HG03439 (cell line): ENCODE measurements at regions not wholly inside any gene's neighbourhood (a gene's known extent, or its start where the extent isn't known, plus 50 kb on each side); places are given as distances from the start of the nearest gene placed in this dataset.

Experiments used
- ATAC-seq: cut with Tn5 transposase; IDR thresholded peaks from one replicate; pipeline ENCODE4 v1.9.1; 2021; ENCODE audit warnings: mild to moderate bottlenecking, moderate library complexity; ENCODE audit not compliant: unreplicated experiment

DNA sequence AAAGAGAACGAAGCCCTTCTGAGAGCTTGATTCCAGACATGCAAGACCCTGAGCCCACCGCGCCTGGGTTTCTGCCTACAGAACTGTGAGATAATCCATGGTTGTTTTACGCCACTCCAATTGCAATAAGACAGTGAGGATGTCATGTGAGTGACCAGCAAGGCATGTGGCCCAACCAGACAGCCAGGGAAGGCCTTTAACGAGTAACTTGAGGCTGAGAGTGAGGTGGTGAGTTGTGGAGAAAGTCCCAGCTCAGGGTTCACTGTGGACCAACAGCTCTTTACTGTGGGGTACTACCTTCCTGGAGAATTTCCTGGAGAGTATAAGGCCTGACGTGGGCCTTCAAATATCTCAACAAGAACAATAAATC, 153.9 kb downstream of the ETS2 start:
- no peak for ATAC-seq

DNA sequence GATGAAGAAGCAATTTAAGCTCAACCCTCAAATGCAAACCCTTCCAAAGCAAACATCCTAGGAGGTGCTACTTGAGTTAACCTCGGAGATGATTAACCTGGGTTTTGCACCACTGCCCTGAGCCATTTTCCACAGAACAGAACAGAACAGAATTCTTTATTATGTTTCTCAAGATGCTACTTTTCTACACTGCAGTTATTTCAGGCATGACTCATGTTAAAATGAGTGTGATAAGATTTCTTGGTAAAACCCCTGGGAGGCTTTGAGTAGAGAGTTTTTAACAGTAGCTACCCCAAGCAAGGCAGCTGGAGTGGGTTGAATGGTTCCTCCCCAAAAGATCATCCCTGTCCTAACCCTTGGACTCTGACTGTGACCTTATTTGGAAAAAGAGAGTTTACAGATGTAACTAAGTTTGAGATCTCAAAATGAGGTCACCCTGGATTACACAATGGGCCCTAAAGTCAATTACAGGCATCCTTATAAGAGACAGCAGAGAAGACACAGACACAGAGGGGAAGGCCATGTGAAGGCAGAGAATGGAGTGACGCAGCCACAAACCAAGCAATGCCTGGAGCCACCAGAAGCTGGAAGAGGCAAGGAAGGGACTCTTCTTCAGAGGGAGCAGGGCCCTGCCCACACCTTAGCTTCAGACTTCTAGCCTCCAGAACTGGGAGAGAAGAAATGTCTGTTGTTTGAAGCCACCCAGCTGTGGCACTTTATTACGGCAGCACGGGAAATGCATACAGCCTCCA, 153.4 kb downstream of the ETS2 start:
- ATAC-seq, result no peak

DNA sequence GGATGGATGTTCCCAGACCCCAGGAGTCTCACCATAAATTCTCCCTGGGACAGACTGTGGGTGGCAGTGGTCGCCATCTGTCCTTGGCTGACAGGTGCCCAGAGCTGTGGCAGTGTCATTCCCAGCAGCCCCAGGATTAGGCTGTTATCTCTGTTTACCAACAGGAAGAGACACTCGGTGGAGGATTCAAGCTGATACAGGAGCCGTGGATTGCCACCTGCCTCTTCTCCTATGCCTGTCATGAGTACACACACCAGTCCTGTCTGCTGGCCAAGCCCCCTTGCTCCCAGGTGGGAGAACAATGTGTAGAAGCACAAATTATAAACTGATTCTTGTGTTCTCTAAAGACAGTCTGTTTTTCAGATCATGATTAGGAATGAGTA, 152.6 kb downstream of the ETS2 start:
- ATAC-seq, result no peak

DNA sequence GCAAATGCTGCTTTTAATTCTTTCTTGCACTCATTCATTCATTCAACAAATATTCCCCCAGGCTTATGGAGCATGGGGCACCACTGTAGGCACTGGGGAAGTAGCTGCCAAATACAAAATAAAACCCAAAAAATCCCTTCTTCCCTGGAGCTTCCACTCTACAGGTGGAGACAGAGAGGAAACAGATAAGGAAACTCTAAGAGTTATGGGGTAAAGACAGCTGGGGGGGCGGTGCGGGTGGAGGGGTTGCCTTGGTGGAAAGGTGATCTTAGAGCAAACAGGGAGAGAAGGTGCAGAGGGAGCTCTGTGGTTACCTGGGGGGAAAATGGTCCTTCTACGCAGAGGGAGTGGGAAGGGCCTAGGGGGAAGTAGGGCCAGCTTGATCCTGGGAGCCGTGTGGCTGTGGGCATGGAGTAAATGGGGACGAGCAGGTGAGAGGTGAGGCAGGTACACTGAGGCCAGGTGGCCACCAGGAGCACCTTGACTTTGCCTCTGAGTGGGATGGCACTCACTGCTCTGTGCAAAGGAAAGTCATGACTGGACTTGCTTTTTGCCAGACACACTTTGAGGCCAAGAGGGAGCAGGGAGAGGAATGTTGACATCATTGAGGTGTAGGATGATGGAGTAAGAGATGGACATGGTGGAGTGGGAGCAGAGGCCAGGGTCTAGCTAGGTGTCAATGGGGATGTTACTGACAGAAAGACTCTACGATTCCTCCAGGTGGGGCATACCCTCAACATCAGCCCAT, 152.0 kb downstream of the ETS2 start:
- no peak for ATAC-seq

DNA sequence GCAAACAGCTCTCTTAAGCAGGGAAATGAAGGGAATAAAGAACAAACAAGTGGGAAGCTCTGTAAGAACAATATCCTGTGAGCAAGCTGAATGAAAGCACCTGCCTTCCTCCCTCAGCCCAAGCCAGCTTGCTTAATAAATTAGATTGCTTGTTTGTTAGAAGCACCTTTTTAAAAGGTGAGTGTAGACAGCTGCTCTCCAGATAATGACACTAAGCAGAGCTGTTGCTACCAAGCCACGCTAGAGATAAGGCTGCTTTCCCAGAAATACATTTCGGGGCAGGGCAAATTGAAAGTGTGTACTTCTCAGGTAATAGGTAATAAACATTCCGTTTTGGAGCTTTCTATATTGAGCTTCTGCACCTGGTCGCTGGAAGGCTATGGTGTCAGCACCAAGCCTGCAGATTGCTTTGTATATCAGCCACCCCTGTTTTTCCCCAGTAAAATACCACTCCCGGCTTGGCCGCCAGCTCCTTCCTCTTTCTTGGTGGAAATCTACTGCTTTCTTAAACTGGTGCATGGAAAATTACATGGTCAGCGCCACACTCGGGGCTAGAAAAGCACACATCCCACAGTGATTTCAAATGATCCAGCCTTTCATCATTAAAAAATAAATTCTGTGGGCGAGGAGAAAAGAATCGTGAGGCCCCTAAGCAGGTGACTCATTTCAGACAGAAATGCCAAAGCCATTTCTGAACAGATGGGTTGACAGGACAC, 151.3 kb downstream of the ETS2 start:
- no peak for ATAC-seq

DNA sequence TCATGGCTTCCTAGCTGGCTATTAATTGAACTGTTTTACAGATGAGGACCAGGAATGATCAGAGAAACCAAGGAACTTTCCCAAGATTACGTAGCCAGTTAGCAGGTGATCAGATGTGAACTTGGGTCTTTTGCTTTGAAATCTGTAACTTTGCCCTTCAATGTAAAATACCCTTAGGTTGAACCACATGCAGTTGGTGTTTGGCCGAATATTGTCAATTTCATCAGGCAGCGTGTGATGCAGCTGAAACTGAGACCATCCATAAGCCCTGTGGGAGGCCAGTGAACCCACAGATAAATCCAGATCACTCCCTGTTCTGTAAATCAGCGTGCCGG, 150.8 kb downstream of the ETS2 start:
- ATAC-seq, result no peak

DNA sequence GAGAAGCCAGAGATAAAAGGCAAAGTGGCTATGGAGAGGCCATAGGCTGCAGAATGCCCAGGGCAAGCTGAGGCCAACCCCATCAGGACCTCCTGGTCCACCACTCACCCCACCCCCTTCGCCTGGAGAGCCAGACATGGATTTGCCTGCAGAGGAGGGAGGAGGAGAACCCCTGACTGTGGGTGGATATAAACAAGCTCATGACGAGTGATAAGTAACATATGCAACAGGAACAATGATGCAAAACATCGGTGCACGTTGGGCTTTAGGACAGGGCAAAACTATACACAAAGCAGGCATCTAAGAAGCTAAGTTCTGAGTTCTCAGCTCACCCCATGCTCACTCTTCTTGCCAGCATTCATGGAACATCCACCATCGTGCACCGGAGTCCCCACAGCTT, 150.3 kb downstream of the ETS2 start:
- no peak for ATAC-seq

DNA sequence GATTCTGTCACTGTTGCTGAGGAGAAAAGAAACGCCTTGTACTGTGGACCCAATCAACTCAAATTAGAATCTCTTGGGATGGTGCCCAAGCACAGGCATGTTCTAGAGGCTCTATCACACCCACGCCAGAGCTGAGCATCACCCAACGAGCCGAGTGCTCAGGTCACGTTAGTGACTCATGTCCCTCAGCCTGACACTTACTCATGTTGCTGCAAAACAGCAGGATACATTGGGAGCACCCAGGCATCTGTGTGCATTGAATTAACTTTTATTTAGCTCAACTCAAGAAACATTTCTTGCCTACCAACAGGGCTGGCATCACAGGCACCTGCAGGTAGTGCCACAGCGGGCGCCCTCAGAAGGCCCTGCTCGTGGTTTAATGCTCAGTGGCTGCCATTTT, 149.8 kb downstream of the ETS2 start:
- ATAC-seq, result no peak

DNA sequence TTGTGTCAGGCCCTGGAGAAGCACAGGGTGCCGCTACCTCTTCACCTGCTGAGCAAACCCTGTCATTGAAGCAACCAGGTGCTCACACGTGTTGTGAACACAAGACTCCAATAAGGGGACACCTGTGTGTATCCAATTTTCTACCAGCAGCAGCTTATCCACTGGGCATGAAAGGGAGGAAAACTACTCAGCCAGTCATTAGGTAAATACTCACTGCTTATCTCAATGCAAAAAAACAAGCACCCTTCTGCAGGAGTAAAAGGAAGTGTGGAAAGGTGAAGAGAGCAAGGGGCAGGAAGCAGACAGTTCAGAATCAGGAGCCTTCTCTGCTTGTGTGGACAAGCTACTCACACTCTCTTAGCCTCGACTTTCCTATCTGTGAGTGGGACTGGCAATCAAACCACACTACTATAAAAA, 148.9 kb downstream of the ETS2 start:
- ATAC-seq, result no peak

DNA sequence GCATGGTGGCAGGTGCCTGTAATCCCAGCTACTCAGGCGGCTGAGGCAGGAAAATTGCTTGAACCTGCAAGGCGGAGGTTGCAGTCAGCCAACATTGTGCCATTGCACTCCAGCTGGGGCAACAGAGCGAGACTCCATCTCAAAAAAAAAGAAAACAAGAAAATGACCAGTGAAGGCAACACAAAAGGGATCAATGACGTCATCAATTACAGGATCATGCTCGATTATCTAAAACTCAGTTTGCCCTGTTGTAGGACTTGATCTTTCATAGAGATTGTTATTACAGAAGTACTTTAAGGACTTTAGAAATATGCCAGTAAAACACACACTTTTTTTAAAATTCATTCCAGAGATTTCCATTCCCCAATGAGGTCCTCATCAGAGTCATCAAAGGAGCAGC, 147.8 kb downstream of the ETS2 start:
- ATAC-seq, result no peak

DNA sequence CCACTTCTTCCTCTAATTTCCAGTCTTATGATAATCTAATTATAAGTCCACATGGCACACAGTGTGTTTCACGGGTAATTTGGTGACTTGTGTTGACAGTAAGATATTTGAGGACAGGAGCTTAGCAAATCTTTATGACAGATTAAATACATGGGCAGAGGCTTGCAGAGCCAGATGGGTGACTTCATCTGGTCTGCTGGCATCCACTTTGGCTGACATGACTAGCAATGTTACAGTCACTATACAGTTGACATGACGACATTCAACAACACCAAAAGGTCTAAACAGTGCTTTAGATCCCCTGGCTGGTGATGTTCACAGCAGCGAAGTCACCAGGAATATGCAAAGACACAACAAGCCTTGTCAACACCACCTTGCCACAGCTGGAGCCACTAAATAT, 147.2 kb downstream of the ETS2 start:
- no peak for ATAC-seq

DNA sequence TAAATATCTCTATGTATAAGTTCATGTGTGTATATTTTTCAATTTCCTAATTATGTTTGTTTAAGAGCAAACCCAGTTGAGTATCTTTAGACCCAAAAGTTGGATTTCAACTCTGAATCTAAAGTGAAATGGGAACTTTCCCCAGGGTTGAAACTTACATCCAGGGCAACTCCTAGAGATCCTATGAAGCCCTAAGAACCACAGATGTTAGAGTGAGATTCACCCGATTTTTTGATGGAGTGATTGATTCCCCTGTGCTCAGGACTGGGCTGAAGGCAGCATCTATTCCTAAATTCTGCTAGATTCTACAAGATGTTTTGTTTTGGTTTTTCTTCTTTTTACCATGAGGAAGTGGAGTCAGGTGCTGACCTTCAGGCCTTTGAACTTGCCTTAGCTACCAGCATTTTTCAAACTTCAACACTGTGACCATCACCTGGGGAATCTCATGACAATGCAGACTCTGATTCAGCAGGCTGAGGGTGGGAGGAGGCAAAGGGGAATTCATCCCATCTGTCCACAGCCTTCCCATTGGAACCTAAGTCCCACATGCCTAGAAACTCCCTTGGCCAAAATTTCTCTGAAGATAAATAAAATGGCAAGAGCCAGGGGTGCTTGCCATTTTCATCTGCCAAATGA, 145.5 kb downstream of the ETS2 start:
- ATAC-seq, result no peak

DNA sequence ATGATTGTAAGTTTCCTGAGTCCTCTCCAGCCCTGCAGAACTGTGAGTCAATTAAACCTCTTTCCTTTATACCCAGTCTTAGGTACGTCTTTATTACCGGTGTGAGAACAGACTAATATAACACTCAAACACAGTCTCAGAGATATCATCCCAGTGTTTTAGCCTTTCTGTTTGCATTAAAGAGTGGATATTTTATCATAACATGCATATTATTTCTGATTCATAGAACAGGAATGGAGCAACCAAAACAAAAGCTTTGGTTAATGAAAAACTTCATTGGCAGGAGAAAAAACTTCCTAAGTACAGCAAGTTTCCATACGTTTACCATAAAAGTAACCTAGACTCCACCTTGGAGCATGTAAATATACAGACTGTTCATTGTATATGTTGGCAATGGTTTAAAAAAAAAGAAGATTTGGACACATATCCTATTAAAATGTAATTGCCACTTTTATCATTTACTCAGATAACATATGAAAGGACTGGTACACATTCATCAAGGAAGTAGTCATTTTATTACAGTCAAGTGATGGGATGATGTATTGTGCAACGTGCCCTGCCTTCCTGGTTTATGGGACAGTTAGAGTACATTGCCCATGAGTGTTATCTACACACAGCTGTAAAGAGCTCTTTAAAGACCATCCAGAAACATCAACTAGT, 144.8 kb downstream of the ETS2 start:
- no peak for ATAC-seq

DNA sequence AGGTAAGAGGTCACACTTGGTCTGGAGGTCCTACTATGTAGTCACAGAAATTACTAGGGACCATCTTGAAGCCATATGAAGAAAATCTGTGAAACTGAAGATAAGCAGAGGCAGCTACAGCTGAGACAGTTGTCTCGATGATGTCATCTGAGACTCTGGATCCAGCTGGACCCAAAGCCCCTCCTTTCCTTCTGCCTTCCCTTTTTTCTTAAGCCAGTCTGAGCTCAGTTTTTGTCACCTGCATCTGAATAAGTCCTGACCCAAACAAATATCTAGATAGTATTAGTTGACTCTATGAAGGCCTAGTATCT, 143.3 kb downstream of the ETS2 start:
- no peak for ATAC-seq

DNA sequence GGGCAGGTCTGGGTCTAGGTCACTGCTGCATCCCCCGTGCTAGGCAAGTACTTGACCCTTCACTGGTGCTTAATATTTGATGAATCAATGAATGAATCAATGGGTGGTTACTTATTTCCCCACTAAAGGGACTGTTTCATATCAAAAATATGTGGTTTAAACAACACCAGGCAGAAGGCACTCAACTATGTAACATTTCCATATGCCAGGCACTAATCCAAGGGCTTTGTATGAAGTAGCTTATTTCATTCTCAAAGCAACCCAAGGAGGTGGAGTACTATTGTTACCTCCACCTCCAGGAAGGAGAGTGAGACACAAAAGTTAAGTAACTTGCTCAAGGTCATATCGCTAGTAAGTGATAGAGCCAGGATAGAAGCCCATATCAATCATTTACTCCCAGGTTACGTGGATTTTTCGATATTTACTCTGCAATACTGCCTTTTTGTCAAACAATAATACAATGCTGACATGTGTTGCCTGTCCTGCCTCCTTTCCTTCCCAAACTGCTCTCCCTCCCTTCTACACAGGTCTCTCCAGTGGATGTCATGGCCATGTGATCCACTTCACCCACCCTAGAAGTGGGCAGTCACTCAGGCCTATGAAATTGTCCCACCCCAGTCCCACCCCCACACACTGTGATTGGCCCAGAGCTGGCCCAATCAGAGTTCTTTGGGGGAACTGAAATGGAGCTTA, 142.8 kb downstream of the ETS2 start:
- no peak for ATAC-seq

DNA sequence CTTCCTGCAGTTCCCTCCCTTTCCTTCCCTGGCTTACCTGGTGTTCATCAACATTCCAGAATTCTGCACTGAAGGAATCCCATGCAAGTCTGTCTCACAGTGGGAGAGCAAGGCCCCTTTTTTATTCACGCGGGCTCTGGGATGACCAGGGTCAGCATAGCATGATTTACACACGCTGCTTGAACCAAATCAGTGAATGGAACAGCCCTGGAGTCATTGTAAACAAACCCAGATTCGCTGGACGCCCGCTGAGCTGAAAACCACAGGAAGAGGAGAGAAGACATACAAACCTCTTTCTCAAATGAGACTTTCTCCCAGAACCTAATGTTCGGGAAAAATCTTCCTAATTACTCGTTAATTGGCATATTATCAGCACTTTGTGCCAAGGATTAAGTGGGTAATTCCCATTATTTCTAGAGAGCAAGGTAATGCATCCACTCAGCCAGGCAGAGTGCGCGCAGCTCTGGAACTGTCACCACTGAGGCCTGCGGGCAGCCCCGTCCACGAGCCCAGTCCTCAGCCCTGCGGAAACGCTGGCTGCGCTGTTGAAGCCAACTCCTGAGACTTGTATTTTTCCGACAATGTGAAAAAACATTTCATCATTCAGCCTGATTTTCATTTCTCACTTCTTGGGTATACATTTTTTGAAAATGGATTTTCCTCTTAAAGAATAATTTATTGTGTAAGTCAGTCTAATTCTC, 140.0 kb downstream of the ETS2 start:
- no peak for ATAC-seq

DNA sequence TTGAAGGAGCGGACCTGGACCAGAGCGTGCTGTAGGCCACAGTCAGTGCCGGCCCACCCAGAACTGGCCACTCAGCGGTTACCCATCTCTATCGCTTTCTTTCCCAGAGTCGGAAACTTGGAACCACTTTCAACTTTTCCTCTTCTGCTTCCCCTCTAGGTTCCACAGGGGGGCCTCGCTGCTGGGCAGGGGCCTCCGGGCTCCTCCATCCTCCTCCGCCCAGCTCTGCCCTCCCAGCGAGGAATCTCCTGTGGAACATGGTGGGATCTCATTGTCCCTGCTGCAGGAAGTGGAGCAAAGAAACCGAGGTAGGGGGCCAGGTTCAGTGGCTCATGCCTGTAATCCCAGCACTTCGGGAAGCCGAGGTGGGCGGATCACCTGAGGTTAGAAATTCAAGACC, 139.2 kb downstream of the ETS2 start:
- no peak for ATAC-seq

DNA sequence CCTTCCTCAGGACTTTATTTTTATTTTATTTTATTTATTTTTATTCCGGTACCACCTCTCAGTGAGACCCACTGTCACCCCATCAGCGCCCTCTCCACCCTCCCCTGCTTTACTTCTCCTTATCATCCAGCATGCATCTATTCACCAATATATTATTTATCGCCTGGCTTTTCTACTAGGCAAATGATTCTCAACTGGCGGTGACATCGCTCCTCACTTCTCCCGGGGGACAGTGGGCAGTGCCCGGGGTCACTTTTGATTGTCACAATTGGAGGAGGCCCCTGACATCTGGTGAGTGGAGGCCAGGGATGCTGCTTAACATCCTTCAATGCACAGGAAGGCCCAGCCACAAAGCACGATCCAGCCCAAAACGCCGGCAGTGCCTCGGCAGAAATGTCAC, 138.7 kb downstream of the ETS2 start:
- ATAC-seq, result no peak

DNA sequence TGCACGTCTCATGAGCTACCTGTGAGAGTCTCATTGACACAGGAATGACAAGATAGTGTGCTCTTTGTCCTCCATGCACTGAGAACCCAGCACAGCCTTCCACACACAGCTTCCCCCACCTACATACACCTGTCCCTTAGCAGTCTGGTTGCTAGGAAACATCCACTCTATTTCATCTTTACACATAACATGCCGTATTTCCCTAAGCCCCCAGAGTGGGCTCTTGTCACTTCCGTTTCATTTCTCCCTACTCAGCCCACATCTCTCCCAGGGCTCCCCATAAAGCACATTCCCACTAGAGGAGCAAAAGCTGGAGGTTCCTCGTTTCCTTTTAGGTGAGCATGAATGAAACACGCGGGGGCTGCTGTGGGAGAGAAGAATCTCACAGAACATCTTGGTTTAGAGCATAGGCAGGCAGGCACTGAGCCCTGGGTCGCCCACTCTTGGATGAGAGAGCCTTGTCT, 137.1 kb downstream of the ETS2 start:
- no peak for ATAC-seq

DNA sequence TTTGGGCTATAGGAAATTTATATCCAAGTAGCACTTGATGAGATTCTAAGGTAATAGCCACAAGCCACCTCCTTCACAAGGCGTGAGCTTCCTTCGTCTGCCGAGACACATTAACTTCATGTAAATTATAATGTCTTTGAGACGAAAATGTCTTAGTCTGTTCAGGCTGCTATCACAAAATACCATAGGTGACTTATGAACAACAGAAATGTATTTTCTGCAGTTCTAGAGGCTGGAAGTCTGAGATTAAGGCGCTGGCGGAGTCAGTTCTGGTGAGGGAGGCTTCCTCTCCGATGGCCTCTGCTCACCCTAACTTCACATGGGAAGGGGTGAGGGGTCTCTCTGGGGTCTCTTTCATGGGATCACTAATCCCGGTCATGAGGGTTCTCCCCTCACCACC, 133.0 kb downstream of the ETS2 start:
- ATAC-seq, result no peak
